Activated CD8-positive, alpha-beta T cell treated with anti-CD3 and anti-CD28 coated beads for 36 hours (primary cell): ENCODE measurements at regions not wholly inside any gene's neighbourhood (a gene's known extent, or its start where the extent isn't known, plus 50 kb on each side); places are given as distances from the start of the nearest gene placed in this dataset.

Source experiments
- ATAC-seq: fragments of 200-7000 bp; cut with Tn5 transposase; one replicate; pipeline ENCODE4 v1.10.0; 2021; ENCODE audit warnings: mild to moderate bottlenecking, moderate library complexity
- CTCF ChIA-PET: fragments of 350-600 bp; sonication (Branson Sonifier 250); formaldehyde crosslinking; loops from one replicate; lab custom pipeline; 2021; ENCODE audit warnings: antibody characterized with exemption; lab: Charles Lee
- POLR2A ChIA-PET: fragments of 350-600 bp; sonication (Branson Sonifier 250); formaldehyde crosslinking; loops from one replicate; lab custom pipeline; 2021; ENCODE audit warnings: antibody characterized with exemption; lab: Charles Lee
- DNase-seq: peaks from one replicate; pipeline ENCODE4 v3.0.0-alpha.2; 2020
- H3K27ac Mint-ChIP-seq: one replicate; pipeline ENCODE4 v1.8.0; 2021; ENCODE audit warnings: mild to moderate bottlenecking, mixed read lengths
- H3K27me3 Mint-ChIP-seq: one replicate; pipeline ENCODE4 v1.8.0; 2021; ENCODE audit warnings: mixed read lengths
- H3K36me3 Mint-ChIP-seq: one replicate; pipeline ENCODE4 v1.8.0; 2021; ENCODE audit warnings: low read depth, mixed read lengths
- H3K4me1 Mint-ChIP-seq: one replicate; pipeline ENCODE4 v1.8.0; 2021; ENCODE audit warnings: low read depth, mixed read lengths
- H3K4me3 Mint-ChIP-seq: one replicate; pipeline ENCODE4 v1.8.0; 2021; ENCODE audit warnings: mild to moderate bottlenecking, moderate library complexity, mixed read lengths
- H3K9me3 Mint-ChIP-seq: one replicate; pipeline ENCODE4 v1.8.0; 2021; ENCODE audit warnings: mixed read lengths
- intact Hi-C: fragments of 100-400 bp; cut with micrococcal nuclease; formaldehyde crosslinking; loops from one replicate; pipeline ENCODE4 v1.10.0; 2022
- TF ChIP-seq, protein P1 (sequence below): fragments of 200-600 bp; IDR thresholded peaks from one replicate; pipeline ENCODE4 v1.8.0; 2022; ENCODE audit warnings: antibody characterized with exemption, mild to moderate bottlenecking

GRCh38 chr20:63079971-63080370 lies 73.2 kb upstream of the BHLHE23 start:
- H3K4me3 Mint-ChIP-seq: no peak overlapping the region
- H3K36me3 Mint-ChIP-seq: no peaks in the 10 kb centered on the region
- H3K9me3 Mint-ChIP-seq: peaks cover 28% of the 10 kb centered on the region
- POLR2A ChIA-PET: no interaction called here
- intact Hi-C loops: no loop called here
- H3K4me1 Mint-ChIP-seq: no peaks in the 10 kb centered on the region
- TF ChIP-seq, protein P1, sequence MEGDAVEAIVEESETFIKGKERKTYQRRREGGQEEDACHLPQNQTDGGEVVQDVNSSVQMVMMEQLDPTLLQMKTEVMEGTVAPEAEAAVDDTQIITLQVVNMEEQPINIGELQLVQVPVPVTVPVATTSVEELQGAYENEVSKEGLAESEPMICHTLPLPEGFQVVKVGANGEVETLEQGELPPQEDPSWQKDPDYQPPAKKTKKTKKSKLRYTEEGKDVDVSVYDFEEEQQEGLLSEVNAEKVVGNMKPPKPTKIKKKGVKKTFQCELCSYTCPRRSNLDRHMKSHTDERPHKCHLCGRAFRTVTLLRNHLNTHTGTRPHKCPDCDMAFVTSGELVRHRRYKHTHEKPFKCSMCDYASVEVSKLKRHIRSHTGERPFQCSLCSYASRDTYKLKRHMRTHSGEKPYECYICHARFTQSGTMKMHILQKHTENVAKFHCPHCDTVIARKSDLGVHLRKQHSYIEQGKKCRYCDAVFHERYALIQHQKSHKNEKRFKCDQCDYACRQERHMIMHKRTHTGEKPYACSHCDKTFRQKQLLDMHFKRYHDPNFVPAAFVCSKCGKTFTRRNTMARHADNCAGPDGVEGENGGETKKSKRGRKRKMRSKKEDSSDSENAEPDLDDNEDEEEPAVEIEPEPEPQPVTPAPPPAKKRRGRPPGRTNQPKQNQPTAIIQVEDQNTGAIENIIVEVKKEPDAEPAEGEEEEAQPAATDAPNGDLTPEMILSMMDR: no peak
- no peak overlapping the region for H3K27ac Mint-ChIP-seq
- ATAC-seq (no peak), DNase-seq (no peak)
- H3K27me3 Mint-ChIP-seq: peaks cover 26% of the 10 kb centered on the region
- CTCF ChIA-PET: no interaction called here

GRCh38 chr20:63077705-63078104 lies 70.9 kb upstream of the BHLHE23 start:
- CTCF ChIA-PET: interaction anchor here (0.9 kb wide), 1 partner anchor 103 kb away, joined by 3 read pairs; no protein-coding TSS in a partner anchor

GRCh38 chr20:63076421-63076820 lies 69.7 kb upstream of the BHLHE23 start:
- ChIA-PET POLR2A (no interaction called here), CTCF (interaction anchor here (0.6 kb wide), 1 partner anchor 160 kb away, joined by 3 read pairs; no protein-coding TSS in a partner anchor)
- Mint-ChIP-seq H3K27ac (no peak overlapping the region), H3K4me1 (peaks cover 3% of the 10 kb centered on the region), H3K9me3 (peaks cover 30% of the 10 kb centered on the region), H3K36me3 (no peaks in the 10 kb centered on the region), H3K4me3 (no peak overlapping the region), H3K27me3 (peaks cover 27% of the 10 kb centered on the region)
- intact Hi-C loops: no loop called here
- DNase-seq: no peak
- TF ChIP-seq, protein P1: no peak
- ATAC-seq: no peak

More at GRCh38 chr20:63077705-63078104, 70.9 kb upstream of the BHLHE23 start:
- POLR2A ChIA-PET: interaction anchor here (0.7 kb wide), 1 partner anchor 815 kb away, joined by 3 read pairs; no protein-coding TSS in a partner anchor
- Mint-ChIP-seq H3K27me3 (peaks cover 30% of the 10 kb centered on the region), H3K36me3 (no peaks in the 10 kb centered on the region), H3K4me3 (no peak overlapping the region), H3K27ac (no peak overlapping the region), H3K9me3 (peaks cover 30% of the 10 kb centered on the region), H3K4me1 (no peaks in the 10 kb centered on the region)
- intact Hi-C loops: no loop called here
- TF ChIP-seq, protein P1: no peak
- DNase-seq: no peak
- no peak for ATAC-seq

GRCh38 chr20:63074631-63075030 lies 67.9 kb upstream of the BHLHE23 start:
- peaks cover 33% of the 10 kb centered on the region for H3K27me3 Mint-ChIP-seq
- no peak overlapping the region for H3K27ac Mint-ChIP-seq

GRCh38 chr20:63074182-63074581 lies 67.4 kb upstream of the BHLHE23 start:
- no peaks in the 10 kb centered on the region for H3K36me3 Mint-ChIP-seq
- TF ChIP-seq, protein P1: no peak
- H3K9me3 Mint-ChIP-seq: peaks cover 25% of the 10 kb centered on the region
- no peak overlapping the region for H3K4me3 Mint-ChIP-seq
- intact Hi-C loops: no loop called here
- ChIA-PET POLR2A (no interaction called here), CTCF (no interaction called here)
- H3K27ac Mint-ChIP-seq: no peak overlapping the region
- DNase-seq (no peak), ATAC-seq (no peak)
- peaks cover 35% of the 10 kb centered on the region for H3K27me3 Mint-ChIP-seq
- peaks cover 3% of the 10 kb centered on the region for H3K4me1 Mint-ChIP-seq

More at GRCh38 chr20:63074631-63075030, 67.9 kb upstream of the BHLHE23 start:
- Mint-ChIP-seq H3K9me3 (peaks cover 28% of the 10 kb centered on the region), H3K36me3 (no peaks in the 10 kb centered on the region), H3K4me3 (no peak overlapping the region), H3K4me1 (peaks cover 3% of the 10 kb centered on the region)
- no peak for ATAC-seq
- ChIA-PET POLR2A (no interaction called here), CTCF (interaction anchor here (0.5 kb wide), 1 partner anchor 285 kb away, joined by 3 read pairs; no protein-coding TSS in a partner anchor)
- no peak for DNase-seq
- intact Hi-C loops: no loop called here
- TF ChIP-seq, protein P1: no peak
